HG03558 (cell line): ENCODE measurements at regions not wholly inside any gene's neighbourhood (a gene's known extent, or its start where the extent isn't known, plus 50 kb on each side); places are given as distances from the start of the nearest gene placed in this dataset.
"Not testable (repeated sequence)": the region's sequence is repeated elsewhere in the genome, so short reads cannot be mapped to it uniquely, and the experiment has no call there.

ENCODE experiments used
- ATAC-seq: cut with Tn5 transposase; IDR thresholded peaks from one replicate; pipeline ENCODE4 v1.9.1; 2021; ENCODE audit warnings: moderate number of reproducible peaks; ENCODE audit not compliant: unreplicated experiment; ENCODE audit errors: extremely low read depth

DNA sequence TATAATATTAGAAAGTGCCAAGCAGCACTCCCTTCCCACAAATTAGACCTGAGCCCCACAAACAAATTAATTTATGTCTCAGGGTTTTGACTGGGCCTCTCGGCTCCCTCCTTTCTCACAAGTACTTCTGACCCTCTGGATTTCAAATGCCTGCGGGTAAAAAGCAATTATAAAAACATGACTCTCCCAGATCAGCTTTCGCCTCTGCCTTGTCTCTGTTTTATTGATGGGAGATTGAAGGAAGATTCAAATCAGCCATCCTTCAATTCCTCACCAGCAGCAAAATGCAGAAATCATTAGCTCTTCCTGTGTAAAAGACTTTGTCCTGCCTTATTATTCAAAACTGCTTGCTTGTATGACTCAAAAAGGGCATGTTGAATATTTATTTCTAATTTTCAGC lies 453.7 kb upstream of the MKI67 start:
- ATAC-seq, result no peak

DNA sequence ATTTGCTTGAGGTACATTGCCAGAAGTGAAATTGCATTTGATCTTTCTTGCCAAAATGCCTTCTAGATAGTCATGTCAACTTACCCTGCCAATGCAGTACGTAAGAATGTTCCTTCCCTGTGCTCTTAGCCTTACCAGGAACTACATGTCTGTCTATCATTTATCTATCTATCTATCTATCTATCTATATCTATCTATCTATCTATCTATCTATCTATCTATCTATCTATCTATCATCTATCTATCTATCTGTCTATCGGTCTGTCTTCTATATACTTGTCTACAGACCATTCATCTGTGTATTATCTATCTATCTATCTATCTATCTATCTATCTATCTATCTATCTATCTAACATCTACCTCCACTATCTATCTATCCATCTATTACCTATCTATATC lies 456.9 kb upstream of the MKI67 start:
- ATAC-seq, result not testable (repeated sequence)

DNA sequence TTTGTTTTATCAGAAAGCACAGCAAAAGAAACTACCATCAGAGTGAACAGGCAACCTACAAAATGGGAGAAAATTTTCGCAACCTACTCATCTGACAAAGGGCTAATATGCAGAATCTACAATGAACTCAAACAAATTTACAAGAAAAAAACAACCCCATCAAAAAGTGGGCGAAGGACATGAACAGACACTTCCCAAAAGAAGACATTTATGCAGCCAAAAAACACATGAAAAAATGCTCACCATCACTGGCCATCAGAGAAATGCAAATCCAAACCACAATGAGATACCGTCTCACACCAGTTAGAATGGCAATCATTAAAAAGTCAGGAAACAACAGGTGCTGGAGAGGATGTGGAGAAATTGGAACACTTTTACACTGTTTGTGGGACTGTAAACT lies 460.4 kb upstream of the MKI67 start:
- ATAC-seq, result not testable (repeated sequence)

DNA sequence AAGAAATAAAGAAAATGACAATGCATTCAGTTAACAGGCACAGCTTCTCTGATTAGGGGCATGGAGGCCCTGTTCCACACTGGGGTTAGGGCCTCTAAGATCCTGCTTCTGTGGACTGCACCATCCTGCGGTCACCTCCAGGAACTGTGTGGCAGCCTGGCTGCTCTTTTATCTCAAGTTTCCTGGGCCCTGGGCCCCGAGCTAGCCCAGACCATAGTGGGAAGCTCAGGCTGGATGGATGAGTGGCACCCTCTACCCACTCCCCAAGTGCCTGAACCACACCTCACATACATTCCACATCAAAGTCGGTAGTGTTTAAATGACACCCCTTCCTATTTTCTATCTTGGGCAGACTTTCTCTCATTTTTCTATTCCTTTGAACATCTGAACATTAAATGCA lies 461.5 kb upstream of the MKI67 start:
- no peak for ATAC-seq

DNA sequence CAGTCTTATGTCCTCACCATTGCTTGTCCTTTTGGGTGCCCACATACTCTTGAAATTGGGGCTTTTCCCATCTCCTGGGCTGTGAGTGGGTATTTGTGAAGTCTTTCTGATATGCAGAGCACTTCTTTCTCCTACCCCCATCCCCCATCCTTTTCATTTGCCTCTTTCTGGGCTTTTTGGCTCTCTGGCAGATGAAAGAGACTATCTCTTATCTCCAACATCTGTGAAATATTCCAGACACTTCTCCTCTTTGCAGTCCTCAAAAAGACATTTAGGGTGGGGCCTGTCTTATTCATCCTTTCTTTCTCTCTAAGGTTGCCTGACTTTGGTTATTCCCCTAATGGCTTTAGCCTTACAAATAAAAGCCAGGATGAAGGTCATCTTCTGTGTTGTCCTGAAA lies 462.2 kb upstream of the MKI67 start:
- ATAC-seq, result no peak

DNA sequence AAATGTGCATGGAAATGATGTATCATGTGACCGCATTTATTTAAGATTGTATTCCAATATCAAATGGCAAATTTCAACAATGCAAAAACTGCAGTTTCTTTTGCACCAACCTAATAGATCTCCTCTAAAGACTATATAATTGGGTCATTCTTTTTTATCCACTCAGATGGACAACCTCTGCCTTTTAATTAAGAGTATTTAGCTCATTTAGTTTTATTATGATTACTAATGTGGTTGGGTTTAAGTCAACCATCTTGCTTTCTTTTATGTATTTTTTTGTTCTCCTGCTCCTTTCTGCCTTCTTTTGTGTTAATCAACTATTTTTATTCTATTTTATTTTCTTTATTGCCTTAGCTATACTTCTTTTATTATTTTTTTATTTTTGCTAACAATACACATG lies 468.5 kb upstream of the MKI67 start:
- no peak for ATAC-seq

DNA sequence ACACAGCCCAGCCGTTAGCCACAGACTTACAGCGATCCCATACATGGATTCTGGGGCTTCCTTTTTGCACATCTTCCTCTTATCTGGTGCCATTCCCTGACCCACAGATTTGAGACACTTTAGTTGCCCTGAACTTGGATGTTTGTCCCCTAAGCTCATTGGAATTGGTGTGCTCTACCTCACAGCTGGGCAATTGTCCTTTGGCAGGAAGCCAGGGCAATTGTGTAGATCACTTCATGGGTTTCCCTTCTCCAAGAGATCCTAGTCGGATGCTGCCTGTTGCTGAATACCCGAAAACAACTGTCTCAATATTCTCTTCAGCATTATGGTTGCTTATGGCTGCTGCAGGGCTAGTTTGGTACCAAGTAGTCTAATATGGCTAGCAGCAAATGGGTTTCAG lies 470.7 kb upstream of the MKI67 start:
- ATAC-seq, result no peak

DNA sequence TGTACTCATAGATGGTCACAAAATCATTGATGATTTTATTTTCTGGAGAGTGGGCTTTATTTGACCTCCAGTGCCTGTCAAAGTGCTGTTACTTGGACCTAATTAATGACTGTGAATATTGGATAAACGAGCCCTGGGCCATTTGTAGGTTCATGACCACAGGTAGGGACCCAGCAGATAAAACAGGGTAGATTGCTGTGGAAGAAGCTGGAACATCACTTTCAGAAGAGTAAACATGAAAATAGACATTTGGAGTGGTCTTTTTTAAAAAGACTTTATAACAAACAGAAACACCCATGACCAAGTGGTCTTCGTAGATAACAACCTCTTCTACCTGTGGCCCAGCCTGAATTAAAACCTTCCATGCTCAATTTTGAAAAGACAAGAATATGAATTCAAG lies 472.8 kb upstream of the MKI67 start:
- no peak for ATAC-seq

DNA sequence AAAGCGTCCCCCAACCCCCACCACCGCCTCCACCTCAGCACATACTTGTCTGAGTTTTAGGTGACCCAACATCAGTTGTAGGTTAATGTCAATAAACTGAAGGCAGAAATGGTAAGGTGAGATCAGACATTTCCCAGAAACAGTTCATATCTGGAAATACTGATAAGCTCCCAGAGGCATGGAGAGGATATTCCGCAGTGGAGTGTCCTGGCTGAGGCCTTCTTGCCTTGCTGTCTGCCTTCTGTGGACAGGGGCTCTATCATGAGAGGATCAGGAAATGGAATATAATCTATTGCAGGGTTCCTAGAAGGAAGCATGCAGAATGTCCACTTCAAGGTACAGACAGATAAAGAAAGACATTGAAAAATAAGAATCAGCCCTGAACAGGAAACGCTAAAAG lies 473.3 kb upstream of the MKI67 start:
- no peak for ATAC-seq

DNA sequence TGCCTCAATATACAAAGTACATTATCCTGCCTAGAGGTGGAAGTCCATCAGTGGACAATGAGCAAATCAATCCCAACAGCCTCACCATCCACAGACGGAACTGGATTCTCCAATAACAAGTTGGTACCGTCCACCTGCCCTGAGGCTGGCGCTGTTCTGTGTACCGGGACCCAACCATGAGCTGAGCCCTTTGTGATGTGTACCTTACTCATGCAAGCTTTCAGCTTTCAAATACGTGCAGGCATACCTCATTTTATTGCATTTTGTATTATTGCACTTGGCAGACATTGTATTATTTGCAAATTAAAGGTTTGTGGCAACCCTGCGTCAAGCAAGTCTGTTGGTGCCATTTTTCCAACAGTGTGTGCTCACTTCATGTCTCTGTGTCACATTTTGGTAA lies 476.0 kb upstream of the MKI67 start:
- no peak for ATAC-seq

DNA sequence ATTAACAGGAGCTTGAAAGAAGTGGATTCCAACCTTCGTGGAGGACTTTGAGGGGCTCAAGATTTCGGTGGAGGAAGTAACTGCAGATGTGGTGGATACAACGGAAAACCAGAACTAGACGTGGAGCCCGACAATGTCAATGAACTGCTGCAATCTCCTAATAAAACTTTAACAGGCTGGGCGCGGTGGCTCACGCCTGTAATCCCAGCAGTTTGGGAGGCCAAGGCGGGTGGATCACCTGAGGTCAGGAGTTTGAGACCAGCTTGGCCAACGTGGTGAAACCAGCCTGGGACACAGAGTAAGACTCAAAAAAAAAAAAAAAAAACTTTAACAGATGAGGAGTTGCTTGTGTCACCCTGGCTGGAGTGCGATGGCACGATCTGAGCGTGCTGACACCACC lies 477.8 kb upstream of the MKI67 start:
- ATAC-seq, result no peak

DNA sequence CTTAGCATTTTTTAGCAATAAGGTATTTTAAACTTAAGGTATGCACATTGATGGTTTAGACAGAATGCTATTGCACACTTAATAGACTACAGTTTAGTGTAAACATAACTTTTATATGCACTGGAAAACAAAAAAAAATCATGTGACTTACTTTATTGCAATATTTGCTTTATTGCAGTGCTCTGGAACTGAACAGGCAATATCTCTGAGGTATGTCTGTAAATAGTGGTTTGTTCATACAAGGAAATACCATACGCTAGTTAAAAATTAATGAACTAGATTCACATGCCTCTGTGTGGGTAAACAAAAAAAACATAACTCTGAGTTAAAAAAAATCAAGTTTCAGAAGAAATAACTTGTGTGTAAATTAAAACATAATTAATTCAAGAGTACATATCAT lies 479.0 kb upstream of the MKI67 start:
- ATAC-seq, result no peak

DNA sequence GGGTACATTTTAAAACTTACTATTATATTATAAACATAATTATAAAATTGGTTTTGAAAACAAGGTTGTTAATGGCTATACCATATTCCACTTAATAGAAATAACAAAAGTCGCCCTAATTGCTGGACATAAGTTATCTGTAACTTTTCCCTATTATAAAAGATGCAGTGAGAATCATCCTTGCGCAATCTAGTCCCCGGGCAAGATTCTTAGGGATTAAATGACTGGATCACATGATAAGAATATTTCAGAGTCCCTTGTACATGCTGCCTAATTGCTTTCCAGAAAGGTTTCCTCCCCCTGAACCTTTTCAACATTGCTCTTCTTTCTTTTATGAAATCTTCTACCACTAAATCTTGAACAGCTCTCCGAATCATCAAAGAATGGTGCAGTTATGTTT lies 479.8 kb upstream of the MKI67 start:
- ATAC-seq, result no peak

DNA sequence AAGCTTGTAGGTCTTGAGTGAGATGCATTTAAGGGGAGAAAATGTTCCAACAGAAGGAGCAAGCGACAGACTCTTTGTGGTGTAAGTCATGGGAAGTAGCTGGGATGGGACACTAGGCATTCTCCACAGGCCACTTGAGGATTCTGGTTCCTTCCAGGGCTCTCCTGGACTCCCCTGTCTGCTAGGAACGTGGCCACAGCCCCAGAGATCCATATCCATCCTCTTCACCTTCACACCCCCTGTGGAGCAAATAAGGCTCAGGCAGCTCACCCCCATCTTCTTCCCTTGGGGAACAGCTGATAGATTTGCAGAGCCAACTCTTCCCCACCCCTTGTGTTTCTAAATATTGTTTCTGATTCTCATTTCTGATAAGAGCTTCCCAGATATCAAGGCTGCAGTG lies 482.6 kb upstream of the MKI67 start:
- ATAC-seq, result no peak

DNA sequence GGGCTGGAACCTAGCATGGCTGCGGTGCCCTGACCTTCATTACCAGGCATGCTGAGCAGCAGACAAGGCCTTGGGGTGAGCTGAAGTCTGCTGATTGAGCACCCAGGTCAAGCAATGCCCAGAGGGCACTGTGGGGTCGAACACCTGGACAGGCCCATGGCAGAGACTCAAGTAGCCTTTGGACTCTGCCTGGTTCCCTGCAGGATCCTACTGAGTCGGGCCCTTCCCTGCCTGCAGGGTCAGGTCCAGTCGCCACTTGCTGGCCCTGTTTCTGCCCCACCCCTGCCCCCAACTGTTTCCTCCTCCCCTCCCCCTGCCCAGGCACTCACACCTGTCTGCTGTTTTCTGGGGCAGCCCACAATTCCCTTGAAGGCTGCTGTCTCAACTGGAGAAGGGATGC lies 483.2 kb upstream of the MKI67 start:
- ATAC-seq, result no peak

DNA sequence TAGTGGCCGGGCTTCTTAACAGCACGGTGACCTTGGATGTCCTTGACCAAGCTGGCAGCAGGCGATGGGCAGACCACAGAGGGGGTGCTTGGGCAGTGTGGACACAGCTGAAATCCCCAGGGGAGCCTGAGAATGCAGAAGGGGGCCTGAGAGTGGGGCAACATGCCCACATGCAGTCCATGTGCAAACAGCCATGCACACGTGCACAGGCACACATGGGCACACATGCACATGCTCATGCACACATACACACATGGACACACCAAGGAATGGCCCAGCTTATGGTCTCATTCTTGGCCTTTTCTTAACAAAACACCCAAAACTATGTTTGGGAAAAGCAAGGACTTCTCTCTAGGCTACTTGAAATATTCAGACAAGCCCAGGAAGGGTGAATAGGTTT lies 483.9 kb upstream of the MKI67 start:
- ATAC-seq, result no peak

DNA sequence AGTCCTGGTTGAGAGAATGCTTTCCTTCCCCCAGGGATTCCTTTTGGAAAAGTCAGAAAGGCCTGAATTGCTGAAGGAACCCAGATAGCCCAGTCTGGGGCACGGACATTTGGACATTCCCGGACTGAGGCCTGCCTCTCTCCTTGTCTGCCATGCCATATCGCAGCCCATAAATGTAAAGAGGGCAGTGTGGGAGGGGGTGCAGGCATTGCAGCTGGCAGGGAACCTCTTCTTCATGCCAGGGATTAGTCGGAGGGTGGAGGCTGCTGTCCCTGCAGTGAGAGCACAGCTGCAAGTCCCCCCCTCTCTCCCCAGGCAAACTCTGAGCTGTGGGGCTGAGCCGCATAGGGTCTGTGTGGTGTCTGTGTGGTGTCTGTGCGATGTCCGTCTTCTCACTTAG lies 486.0 kb upstream of the MKI67 start:
- ATAC-seq, result no peak

DNA sequence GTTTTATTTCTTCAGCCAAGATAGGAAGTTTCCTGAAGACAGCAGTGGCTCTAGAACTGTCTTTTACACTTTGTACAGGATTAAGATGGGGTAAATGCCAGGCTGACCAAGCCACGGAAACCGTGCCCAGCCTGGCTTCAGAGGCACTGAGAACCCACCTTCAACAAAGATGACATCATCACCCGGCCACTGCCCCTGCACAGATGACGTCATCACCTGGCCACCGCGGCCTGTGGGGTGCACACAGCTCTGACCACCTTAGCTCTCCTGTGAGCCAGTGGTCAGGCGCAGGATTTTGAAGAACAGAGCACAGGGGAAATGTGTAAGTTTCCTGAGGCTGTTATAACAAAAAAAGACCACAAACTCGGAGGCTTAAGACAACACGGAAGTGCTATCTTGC lies 486.4 kb upstream of the MKI67 start:
- ATAC-seq, result no peak

DNA sequence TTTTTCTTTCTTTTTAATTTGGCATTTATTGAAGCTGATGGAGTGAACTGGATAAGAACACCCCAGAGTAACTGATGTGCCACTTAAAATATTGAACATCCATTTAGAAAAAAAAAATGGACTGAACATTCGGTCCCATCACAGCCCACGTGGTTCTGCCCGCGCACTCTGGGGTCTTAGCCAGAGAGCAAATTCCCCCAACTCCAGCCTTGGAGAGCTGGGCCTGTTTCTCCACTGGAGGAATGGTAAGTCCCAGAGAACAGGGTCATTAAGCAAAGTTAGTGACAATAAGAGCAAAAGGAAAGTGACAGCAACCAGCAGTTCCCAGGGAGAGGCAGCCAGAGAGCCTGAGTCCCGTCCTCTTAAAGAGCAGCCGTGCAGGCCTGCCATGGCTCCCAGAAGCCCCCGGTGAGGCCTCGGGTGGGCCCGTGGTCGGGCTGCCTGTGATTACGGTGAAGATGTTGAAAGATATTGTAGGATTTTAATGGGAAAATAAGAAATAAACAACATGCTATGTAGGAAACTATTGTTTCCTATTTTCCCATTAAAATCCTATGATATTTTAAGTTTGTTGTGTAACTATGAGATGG lies 487.9 kb upstream of the MKI67 start:
- no peak for ATAC-seq

DNA sequence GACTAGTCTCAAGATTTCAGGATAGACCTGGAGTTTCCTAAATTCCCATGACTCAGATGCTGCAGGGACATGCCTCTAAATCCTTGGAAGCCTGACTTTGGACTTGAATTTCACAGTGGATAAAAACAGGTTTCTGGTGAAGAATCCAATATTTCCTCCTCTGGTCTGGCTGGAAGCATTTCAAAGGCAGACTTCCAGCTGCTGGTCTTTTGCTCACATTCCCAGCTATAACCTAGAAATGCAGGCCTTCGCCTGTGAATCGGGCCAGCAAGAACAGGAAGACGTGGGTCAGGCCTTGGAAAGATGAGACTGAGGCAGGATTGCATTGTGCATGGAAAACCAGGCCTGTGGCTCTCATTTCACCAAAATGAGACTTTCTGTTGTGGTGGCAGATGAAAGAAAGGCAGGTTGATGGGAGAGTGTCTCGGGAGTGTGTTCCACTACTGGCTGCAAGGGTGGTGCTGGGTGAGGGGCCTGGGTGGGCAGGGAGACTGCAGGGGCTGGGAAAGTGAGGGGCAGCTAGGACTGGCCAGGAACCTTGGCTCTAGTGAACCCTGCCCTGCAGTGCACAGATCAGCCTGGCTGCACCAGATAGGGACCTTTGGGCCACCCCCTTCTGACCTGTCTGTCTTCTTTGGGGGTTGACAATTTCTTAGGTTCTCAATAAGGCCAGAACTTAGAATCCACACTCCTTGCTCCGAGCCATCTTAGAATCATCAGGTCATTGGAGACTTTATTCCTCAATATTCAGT lies 488.8 kb upstream of the MKI67 start:
- ATAC-seq, result no peak

DNA sequence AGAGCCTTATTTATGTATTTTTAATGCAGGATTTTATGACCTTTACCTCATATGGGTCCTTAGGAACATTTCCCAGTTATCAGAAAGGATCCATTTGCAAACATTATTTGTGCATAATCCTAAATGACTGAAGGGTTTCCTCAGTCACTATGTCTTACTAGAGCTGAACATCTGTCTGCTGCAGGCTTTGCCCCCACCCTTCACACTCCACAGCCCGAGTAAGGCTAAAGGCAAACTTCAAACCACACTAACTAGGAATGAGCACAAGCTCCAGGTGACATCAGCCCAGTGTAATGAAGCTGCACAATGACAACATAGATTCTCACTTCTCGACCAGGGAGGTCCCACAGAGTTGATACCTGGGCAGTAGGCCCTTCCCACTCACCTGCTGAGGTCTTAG lies 491.3 kb upstream of the MKI67 start:
- ATAC-seq, result no peak

DNA sequence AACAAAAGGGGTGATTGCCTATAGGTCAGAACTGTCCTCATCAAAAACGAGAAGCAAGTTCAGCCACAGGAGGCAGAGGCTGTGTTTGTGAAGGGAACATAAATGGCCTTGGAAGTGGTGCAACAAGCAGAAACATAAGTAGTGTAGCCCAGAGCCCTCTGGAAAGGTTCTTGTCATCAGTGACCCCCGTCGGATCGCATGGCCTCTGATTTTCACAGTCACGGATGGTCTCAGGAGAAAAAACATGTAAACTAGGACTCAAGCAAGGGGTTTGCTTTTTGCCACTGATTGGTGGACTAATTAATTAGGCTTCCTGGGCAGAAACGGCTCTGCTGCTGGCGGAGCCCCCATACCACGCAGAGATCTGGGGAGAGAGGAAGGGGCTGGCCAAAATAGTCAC lies 496.5 kb upstream of the MKI67 start:
- ATAC-seq, result no peak
